ENCODE measurements at regions not wholly inside any gene's neighbourhood (a gene's known extent, or its start where the extent isn't known, plus 50 kb on each side); places are given as distances from the start of the nearest gene placed in this dataset.

GRCh38 chr7:25495342-25496250 lies 267.3 kb upstream of the NPVF start:
- intact Hi-C loops (cut with DNase I) = no loop called here
- Histone ChIP-seq H3K4me3 (no peak overlapping the region), H3K36me3 (replicated peaks in 1 of 2; ENCODE audit: insufficient read depth in 1 of 2, low read depth in 2 of 2) (no peaks in the 10 kb centered on the region), H3K27me3 (no peaks in the 10 kb centered on the region), H3K4me1 (no peaks in the 10 kb centered on the region), H3K9me3 (no peaks in the 10 kb centered on the region), H3K27ac (no peak overlapping the region)
- TF ChIP-seq CTCF (IDR thresholded peaks at IDR 0.05) (no peak), POLR2A (IDR thresholded peaks at IDR 0.05) (no peak)
- WGBS, 2 donors = 70 to 74% methylated on average over 11 of the region's 11 CpGs
- ATAC-seq (no peak), DNase-seq (peak in 1 of 4 donors; percentile 7)

- Histone ChIP-seq H3K36me3 (replicated peaks in 1 of 2; ENCODE audit: insufficient read depth in 1 of 2, low read depth in 2 of 2) (no peaks in the 10 kb centered on the region), H3K4me1 (no peaks in the 10 kb centered on the region), H3K9me3 (no peaks in the 10 kb centered on the region), H3K4me3 (no peak overlapping the region), H3K27ac (no peak overlapping the region), H3K27me3 (no peaks in the 10 kb centered on the region)
- DNase-seq (peak in 1 of 4 donors; percentile 3), ATAC-seq (no peak)
- TF ChIP-seq POLR2A (IDR thresholded peaks at IDR 0.05) (no peak), CTCF (IDR thresholded peaks at IDR 0.05) (no peak)
- intact Hi-C loops (cut with DNase I) = no loop called here
- WGBS, 2 donors = 80 to 85% methylated on average over 11 of the region's 11 CpGs
These were observed 268.4 kb upstream of the NPVF start for GRCh38 chr7:25496476-25497368.

GRCh38 chr7:25500393-25500921 lies 272.2 kb upstream of the NPVF start:
- DNase-seq = no peak
- Histone ChIP-seq H3K36me3 (replicated peaks in 1 of 2; ENCODE audit: insufficient read depth in 1 of 2, low read depth in 2 of 2) (no peaks in the 10 kb centered on the region), H3K27ac (no peak overlapping the region), H3K4me1 (no peaks in the 10 kb centered on the region), H3K9me3 (no peaks in the 10 kb centered on the region), H3K4me3 (no peak overlapping the region), H3K27me3 (no peaks in the 10 kb centered on the region)
- intact Hi-C loops (cut with DNase I) = no loop called here
- no peak for TF ChIP-seq POLR2A (IDR thresholded peaks at IDR 0.05)
- TF ChIP-seq CTCF (IDR thresholded peaks at IDR 0.05) = no peak
- ATAC-seq = no peak
- WGBS, 2 donors = 51 to 60% methylated on average over 4 of the region's 4 CpGs

- no peak overlapping the region for H3K27ac ChIP-seq
- H3K4me3 ChIP-seq = no peak overlapping the region
- no peaks in the 10 kb centered on the region for H3K4me1 ChIP-seq
- no peaks in the 10 kb centered on the region for H3K9me3 ChIP-seq
- H3K27me3 ChIP-seq = no peaks in the 10 kb centered on the region
- intact Hi-C loops (cut with DNase I) = no loop called here
- H3K36me3 ChIP-seq (replicated peaks in 1 of 2; ENCODE audit: insufficient read depth in 1 of 2, low read depth in 2 of 2) = no peaks in the 10 kb centered on the region
- WGBS, 2 donors = 59 to 79% methylated on average over 2 of the region's 2 CpGs
- ATAC-seq (no peak), DNase-seq (no peak)
- TF ChIP-seq POLR2A (IDR thresholded peaks at IDR 0.05) (no peak), CTCF (IDR thresholded peaks at IDR 0.05) (no peak)
These were observed 275.0 kb upstream of the NPVF start for GRCh38 chr7:25503306-25503705.
